CD4-positive, alpha-beta T cell treated with Interleukin-1 beta for 1 hour (primary cell): ENCODE measurements at regions not wholly inside any gene's neighbourhood (a gene's known extent, or its start where the extent isn't known, plus 50 kb on each side); places are given as distances from the start of the nearest gene placed in this dataset.
"Not testable (repeated sequence)": the region's sequence is repeated elsewhere in the genome, so short reads cannot be mapped to it uniquely, and the experiment has no call there.

Source experiments
- DNase-seq, 2 donors: peaks; one replicate each; pipeline ENCODE4 v3.0.0-alpha.2; 2020 to 2022

DNA sequence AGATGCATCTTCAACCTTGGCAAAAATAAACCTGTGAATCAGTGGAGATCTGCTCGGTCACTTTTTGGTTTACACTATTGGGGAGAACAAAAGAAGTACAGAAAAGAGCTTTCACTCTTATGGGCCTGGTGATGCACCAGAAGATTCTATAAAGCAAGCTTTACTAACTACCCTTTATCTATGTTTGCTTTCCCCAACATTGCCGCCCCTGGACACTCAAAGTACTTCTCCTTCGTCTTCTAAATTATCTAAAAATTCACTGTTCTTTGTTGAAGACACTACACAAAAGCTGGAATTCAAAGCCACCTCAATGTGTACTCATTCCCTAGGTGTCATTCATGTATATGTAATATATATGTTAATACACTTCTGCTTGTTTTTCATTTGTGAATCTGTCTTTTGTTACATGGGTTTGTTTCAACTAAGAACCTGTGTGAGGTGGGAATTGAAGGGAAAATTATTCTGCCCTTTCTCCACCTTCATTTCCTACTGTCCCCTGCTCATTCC lies 97.9 kb upstream of the BTN3A2 start:
- DNase-seq: no peak

DNA sequence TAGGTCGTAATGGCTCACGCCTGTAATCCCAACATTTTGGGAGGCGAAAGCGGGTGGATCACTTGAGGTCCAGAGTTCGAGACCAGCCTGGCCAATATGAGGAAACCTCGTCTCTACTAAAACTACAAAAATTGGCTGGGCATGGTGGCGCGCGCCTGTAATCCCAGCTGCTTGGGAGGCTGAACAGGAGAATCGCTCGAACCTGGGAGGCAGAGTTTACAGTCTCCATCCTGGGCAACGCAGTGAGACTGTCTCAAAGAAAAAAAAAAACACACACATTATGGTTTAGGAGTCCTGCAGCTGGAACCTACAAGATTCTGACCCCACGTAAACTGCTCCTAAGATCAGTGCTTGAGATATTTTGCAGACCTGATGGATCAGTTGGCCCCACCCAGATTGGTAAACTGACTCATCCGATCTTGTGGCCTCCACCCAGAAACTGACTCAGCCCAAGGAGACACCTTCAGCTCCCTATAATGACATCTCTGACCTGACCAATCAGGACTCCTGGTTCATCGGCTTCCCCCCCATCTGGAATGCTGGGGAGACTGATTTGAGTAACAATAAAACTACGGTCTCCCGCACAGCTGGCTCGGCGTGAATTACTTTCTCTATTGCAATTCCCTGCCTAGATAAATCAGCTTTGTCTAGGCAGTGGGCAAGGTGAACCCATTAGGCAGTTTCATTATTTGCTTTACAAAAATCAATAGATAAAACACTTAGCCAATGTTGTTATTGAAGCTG lies 96.2 kb upstream of the BTN3A2 start:
- DNase-seq: no peak

DNA sequence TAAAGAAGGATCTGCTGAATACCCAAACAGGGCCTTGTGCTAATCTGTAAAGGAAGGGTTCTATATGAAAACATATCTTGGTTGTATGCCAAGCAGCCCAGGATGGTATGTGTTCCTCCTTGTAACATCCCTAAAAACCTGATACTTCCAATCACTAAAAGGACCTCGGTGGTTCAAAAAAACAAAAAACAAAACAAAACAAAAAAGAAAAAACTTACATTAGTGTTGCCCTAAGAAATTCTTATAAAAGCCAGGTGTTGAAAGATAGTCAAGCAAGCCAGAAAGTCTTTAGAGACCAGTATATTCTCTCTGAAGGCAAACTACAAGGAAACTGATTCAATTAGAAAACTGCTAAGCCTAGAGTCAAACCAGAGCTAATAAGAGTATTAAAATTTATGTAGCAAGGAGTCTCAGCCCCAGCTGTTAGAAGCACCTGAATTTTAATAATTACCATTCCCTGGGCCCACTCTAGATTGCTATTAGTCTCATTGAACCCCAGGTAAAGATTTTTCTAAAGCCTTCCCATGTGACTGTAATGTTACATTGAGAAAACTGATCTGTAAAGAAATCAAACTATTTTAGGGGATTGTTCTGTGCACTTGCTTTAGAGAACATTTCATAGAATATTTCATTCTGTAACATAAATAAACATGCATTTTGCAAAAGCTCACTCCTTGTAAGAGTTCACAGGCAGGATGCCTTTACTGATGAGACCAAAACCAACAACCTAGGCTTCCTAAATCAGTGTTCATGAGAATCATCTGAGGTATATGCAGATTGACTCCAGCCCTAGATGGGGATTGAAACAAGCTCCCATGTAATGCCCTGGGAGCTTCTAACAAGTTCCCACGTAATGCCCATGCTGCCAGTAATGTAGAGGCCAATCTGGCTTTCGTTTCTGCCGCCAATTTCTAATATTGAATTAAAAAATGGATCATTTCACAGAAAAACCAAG lies 95.2 kb upstream of the BTN3A2 start:
- DNase-seq: no peak

DNA sequence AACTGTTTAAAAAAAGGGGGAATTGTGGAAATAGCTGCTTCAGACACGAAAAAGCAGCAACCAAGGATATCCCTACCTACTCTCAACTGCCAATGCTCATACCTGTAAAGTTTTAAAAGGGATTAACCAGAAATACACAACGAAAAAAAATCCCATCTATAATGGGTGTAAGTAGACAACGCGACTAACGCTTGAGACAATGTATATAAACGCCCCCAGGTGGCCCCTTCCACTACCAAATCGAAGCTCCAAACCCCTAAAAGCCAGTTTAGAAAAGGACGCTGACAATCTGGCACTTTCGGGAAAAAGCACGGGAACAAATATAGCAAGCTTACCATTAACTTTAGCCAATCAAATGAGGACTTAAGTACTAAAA lies 94.5 kb upstream of the BTN3A2 start:
- DNase-seq: peak in 1 of 2 donors; percentile 9

DNA sequence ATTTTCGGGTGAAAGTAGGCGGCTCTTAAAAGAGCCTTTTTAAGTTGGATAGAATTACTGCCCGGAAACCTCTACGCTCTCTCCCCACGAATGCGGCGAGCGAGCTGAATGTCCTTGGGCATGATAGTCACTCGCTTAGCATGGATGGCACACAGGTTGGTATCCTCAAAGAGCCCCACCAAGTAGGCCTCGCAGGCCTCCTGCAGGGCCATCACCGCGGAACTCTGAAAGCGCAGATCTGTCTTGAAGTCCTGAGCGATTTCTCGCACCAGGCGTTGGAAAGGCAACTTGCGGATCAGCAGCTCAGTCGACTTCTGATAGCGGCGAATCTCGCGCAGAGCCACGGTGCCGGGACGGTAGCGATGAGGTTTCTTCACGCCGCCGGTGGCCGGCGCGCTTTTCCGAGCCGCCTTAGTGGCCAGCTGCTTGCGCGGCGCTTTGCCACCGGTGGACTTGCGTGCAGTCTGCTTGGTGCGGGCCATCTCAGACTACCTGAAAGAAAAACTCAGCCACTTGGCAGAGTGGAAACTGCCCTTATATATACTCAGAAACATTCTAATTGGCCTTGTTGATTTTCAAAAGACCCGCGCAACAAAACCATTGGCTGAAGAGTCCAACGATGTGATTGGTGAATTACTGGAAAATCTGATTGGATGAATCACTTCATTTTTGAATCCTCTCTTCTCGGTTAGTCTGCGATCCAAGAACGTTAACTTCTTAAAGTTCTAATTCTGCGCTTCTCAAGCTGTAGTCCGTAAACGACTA lies 93.9 kb upstream of the BTN3A2 start:
- peak; percentile 80 to 92 for DNase-seq

DNA sequence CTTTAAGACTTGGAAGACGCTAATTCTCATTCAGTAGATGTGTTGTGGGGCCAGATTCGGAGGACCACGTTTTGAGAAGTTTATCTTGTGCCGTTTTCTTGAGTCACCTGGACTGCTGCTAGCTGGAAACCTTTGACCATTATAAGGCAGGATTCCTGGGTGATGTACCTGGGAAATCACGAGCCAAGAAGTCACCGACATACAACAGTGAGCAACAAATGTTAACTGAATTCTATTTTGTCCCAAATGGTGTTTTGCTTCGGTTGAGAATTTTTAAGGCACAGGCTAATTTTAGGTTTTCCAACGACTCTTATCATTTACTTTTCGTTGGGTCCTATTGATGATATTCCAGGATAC lies 93.4 kb upstream of the BTN3A2 start:
- DNase-seq: no peak

DNA sequence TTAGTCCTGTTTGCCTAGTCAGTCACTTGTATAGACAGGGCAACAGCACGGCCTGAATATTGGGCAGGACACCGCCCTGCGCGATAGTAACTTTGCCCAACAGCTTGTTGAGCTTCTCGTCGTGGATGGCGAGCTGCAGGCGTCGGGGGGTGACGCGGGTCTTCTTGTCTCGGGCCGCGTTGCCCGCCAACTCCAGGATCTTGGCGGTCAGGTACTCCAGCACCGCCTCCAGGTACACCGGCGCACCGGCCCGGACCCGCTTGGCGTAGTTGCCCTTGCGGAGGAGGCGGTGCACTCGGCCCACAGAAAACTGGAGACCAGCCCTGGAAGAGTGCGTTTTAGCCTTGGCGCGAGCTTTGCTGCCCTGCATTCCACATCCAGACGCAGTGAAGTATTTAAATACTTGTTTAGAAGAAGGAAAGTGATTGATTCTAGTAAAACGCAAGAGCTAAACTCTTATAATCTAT lies 92.8 kb upstream of the BTN3A2 start:
- peak in 1 of 2 donors; percentile 45 for DNase-seq

DNA sequence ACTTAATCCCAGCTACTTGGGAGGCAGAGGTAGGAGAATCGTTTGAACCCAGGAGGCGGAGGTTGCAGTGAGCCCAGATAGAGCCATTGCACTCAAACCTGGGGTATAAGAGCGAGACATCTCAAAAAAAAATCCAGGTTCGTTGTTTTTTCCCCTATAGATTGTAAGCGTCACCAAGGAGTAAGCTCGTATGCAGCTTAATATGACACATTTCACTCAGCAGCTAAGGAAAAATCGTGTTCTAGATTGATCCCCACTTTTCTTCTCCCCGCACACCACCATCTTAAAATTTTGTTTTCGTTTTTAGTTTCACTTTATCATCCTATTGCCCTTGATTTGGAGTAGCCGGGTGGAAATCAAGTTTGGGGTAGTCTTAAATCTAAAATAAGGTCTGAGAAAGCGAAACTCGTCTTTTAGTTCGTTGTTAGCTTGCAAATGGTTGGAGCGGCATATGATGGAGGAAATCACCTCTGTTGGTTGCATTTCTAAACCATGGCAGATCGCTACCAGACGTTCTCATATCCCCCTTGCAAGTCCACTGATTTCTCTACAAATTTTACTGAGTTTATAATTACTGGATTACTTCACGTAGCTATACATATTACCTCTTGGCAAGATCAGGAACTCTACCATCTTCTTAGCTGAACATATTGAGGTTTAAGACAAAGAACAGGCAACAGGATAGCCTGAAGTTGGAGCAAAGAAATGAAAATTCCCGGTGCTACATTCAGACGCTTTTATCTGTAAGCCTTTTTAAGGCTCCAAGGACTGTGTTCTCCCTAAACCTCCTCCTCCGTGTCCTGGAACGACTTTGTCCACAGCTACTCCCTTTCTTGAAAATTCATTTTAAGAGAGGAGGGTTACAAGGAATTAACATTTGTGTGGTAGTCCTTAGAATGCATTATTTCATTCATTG lies 91.1 kb upstream of the BTN3A2 start:
- DNase-seq: peak; percentile 47 to 78

DNA sequence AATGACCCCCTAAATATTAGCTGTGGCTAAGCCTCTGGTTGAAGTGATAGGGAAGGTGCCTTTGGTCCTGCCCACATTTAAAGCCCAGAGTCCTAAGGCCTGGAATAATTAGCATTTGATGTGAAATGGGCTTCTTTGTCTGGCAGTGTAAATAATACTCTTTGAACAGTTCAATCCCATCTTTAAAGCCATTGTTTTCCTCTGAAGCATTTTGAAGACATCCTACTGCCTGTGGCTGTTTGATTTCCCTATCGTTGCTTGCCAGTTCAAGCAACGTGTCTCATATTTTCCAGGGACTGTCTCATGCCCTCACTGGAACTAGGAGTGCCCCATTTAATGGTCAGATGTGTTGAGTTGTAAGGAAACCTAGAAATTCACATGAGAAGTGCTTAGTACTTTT lies 89.3 kb upstream of the BTN3A2 start:
- no peak for DNase-seq

DNA sequence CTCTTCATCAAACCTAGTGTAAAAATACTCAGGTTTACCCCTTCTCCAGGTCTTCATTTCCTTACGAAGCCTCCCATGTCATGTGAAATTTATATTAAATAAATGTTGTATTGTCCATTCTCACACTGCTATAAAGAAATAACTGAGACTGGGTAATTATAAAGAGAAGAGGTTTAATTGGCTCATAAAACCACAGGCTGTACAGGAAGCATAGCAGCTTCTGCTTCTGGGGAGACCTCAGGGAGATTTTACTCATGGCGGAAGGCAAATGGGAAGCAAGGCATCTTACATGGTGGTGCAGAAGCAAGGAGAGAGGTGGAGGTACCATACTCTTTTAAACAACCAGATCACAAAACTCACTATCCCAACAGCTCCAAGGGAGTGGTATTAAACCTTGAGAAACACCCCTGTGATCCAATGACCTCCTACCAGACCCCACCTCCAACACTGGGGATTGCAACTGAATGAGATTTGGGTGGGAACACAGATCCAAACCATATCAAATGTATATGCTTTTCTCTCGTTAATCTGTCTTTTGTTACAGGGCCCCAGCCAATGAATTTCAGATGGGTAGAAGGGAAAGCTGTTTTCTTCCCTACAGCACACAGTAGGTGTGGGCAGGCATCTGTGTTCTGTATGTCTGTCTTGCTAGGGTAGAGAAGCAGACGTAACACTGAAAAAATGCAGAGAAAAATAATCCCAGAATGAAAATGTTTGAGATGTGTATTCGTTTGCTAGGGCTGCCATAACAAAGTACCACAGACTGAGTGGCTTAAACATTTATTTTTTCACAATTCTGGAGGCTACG lies 88.0 kb upstream of the BTN3A2 start:
- DNase-seq: no peak

DNA sequence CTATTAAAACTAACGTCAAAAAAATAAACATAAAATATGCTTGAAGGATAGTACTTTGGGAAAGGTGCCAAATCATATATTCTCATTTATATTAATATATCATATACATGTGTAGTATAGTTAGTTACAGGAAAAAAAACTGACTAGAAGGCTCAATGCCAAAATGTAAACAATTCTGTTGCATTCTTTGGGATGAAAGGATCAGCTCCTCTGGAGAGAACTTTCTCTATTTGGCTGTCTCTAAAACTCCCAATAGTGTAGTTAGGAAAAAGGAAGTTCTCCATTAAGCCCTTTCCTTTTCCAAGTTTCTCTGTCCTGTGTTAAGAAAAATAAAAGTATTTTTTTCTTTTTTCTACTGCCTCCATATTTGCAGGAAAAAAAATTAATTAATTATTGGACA lies 86.5 kb upstream of the BTN3A2 start:
- DNase-seq: no peak

DNA sequence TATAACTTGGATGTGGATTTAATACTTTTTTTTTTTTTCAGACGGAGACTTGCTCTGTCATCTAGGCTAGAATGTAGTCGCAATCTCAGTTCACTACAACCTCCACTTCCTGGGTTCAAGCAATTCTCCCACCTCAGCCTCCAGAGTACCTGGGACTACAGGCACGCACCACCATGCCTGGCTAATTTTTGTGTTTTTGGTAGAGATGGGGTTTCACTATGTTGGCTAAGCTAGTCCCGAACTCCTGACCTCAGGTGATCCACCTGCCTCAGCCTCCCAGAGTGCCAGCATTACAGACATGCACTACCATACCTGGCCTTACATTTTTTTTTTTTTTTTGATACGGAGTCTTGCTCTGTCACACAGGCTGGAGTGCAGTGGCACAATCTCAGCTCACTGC lies 85.6 kb upstream of the BTN3A2 start:
- DNase-seq: not testable (repeated sequence)

DNA sequence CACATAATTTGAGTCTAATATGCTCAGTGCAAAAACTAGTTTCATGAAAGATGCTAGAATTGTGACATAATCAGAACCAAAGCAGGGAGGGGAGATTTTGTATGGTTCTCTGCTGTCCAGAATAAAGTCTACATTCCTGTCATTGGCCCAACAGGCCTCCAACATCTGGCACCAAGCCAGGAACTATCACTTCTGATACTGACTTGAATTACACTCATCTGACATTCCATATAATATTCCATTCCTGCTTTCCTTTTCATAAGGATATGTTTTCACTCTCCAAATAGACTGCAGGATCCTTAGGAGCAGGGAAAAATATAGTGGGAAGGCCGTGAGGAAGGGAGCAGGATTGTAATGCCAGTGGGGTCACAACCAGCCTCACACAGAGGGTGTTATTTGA lies 84.6 kb upstream of the BTN3A2 start:
- DNase-seq: no peak

DNA sequence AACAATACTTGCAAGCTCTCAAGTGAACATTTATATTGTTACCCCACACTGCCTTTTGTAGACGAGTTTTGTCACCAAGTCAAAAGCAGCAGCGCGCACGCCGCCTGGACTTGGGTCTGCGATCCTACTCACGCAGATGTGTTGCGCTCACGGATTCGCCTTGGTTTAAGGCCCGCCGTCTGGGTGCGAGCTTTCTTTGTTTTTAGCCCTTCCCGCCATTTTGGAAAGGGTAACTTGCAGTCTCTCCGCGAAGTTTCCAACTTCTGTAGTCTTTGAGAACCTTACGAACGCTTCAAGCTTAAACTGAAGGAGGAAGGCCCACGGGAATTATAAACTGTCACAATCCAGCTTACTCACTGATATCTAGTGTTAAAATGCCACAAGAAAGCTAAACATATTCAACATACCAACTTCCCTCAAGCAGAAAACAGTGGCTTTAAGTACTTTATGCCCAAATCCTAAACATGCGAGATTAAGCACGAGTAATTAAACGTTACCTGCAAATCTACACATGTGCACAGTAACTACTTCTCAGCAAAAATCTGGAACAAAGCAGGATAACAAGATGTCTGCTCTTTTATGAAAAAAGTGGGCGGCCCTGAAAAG lies 80.4 kb upstream of the BTN3A2 start:
- peak; percentile 60 to 61 for DNase-seq

DNA sequence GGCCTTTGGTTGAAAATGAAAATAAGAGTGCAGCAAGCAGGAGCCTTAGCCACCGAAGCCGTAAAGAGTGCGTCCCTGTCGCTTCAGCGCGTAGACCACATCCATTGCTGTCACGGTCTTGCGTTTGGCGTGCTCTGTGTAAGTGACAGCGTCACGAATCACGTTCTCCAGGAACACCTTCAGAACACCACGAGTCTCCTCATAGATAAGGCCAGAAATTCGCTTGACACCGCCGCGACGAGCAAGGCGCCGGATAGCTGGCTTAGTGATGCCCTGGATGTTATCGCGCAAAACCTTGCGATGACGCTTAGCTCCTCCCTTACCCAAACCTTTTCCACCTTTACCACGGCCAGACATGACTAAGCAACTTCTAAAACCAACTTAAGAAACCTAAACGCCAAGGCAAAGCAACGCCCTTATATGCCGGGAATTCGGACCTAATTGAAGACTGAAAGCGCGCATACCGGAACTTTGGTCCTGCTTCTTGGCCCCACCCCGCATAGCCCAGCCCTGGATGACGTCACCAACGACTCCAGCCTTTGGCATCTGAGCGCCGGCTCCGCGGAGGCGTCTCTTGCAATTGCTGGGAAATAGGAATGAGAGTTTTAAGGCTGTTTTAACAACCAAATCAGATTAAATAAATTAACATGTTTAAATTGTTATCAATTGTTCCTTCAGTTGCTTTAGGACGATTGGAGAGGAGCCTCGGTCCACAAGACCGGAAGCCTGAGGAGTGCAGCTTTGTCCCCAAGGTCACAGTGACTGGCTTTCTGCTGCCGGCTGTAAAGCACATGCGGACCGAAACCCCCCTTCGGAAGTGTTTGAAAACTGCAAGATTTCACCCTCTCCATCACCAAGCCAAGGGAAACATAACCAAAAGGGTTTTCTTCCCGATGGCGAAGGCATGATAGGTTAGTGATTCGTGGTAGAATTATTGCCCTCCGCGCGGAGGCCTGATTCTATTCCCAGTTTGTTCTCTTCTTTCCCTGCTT lies 79.6 kb upstream of the BTN3A2 start:
- peak; percentile 97 to 98 for DNase-seq

DNA sequence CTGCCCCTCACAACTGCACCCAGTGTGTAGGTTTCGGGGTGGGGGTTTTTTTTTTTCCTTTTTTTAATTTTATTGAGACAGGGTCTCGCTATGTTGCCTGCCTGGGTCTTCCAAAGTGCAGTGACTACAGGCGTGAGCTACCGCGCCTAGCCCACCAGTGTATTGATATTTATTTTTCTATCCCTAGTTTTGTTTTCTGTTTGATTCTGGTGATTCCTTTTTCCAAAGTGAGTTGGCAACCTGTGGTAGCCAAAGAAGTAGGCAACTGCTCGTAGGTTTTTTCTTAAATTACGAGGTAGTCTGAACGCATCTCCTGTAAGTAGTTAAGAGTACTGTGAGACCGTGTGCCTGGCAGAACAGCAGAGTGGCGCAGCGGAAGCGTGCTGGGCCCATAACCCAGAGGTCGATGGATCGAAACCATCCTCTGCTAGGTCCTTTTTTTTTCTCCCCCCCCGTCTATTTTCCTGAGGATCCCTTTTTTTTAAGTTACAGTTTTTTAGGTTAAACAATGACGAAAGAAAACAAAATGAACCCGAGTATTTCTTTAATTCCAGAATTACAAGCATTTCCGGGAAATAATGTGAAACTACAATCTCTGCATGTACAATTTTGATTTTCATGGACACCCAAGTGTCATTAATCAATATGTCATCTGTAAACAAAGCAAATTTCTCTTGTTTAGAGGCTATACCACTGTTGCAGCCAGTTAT lies 78.7 kb upstream of the BTN3A2 start:
- peak; percentile 84 to 88 for DNase-seq

DNA sequence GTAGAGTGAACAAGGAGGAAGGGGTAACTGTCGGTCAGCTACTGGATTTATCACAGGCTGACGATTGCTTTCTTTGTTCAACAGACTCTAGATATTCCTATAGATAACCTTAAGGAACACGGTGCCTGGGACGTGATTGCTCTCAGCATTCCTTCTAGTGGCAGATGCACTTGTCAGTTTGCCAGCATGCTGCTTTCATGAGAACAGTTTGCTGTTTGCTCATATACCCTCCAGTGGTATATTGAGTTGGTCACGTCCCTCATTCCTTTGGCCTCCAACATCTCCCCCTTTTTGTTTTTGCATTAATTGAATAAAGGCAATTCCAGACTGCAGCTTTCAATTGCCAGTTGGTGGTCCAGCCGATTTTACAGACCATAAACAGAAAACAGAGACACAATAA lies 76.8 kb upstream of the BTN3A2 start:
- DNase-seq: no peak

DNA sequence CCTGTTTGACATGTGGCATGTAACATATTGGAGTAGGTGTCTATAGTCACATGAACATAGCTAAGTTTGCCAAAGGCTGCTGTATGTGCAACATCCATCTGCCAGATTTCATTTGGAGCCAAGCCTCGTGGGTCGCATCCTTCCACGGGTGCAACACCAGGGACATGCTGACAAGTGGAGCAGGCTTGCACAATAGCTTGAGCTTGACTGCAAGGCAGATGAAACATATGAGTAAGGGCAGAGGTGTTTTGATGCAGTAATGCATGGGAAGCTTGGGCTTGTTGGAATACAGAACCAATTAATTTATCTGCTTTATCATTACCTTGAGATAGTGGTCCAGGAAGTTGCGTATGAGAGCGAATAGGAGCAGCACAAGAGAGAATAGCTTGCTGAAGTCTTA lies 74.1 kb upstream of the BTN3A2 start:
- no peak for DNase-seq

DNA sequence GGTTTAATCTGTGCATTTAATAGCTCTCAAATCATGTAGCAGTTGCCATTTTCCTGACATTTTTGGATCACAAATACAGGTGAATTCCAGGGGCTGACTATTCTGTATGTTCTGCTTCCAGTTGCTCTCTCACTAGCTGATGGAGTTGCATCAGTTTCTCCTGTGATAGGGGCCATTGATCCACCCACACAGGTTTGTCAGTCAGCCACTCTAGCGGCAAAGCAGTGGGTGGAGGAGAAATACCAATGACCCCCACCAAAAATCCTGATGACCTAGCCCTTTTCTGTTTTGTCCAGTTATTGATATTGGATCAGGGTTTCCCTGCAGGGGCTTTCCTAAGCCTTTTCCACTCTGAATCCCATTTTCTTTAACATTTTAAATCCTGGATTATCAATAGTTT lies 72.3 kb upstream of the BTN3A2 start:
- DNase-seq: no peak
